Stimulated activated CD4-positive, alpha-beta T cell treated with anti-CD3 and anti-CD28 coated beads, Interleukin-1b, Interleukin-23, amount 100 ng/mL, for 4 hours (primary cell): ENCODE measurements at regions not wholly inside any gene's neighbourhood (a gene's known extent, or its start where the extent isn't known, plus 50 kb on each side); places are given as distances from the start of the nearest gene placed in this dataset.
"Not testable (repeated sequence)": the region's sequence is repeated elsewhere in the genome, so short reads cannot be mapped to it uniquely, and the experiment has no call there.

Experiments used
- DNase-seq, 2 donors: peaks; one replicate each; pipeline ENCODE4 v3.0.0-alpha.2; 2020; ENCODE audit warnings: low read depth in 2 of 2

DNA sequence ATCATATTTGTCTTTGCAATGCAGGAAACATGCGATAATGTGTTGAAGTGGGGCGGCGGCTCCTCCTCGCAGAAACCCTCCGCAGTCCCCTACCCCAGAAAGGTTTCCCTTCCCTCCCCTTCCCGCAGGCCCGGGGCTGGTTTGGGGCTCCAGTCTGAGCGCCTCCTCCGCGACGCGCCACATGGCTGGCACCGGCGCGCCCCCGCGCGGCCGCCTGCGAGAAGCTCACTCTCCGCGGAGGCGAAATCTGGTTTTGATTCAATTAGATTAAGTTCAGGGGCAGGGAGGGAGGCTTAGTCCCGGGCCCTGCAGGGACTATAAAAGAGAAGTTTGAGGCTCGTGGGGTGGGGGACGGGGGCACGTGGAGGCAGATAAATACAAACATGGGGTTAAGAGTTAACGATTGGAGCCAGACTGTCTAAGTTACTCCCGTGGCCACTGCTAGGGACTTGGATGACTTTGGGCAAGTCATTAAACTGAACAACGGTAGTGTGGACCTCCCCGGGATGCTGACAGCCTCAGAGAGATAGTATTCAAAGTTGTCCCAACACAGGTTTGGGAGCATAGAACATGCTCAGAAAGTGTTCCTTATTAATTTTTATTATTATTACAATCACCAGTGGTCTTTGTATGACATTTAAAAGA, 69.4 kb downstream of the MSX2 start:
- peak; percentile 1 to 31 for DNase-seq

DNA sequence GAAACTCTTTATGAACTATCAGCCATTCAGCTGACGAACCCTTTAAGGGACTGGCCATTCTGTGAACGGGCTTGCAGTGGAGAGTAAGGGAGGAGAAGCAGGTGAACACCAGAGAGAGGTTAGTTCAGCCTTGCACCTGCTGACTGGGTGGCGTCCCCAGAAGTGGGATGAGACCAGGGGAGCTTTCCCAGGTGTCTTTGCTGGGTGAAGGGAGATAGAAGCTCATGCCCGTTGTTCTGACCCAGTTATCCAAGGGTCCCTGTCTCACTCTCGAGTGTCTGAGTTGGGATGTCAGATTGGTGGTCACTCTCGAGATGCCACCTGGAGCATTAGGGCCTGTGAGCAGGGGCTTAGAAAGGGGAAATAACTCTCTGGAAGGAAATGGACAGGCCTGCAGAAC, 68.7 kb downstream of the MSX2 start:
- DNase-seq, result no peak

DNA sequence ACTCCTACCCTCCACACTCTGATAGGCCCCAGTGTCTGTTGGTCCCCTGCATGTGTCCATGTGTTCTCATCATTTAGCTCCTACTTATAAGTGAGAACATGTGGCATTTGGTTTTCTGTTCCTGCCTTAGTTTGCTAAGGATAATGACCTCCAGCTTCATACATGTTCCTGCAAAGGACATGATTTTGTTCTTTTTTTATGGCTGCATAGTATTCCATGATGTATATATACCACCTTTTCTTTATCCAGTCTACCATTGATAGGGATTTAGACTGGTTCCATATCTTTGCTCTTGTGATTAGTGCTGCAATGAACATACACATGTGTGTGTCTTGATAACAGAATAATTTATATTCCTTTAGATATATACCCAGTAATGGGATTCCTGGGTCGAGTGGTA, 67.9 kb downstream of the MSX2 start:
- not testable (repeated sequence) for DNase-seq

DNA sequence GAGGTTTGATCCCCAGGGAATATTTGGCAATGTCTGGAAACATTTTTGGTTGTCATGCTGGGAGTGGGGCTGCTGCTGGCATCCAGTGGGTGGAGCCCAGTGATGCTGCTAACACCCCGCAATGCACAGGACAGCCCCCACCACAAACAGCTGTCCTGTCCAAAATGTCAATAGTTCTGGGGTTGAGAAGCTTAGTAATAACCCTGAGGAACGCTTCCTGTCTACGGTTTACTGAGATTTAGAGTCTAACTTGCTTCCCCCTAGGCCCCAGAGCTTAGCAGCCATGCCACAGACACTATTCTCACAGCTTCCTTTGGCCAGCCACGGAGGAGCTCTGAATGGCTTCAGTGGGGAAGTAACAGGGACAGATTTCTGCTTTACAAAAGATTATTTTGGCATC, 66.5 kb downstream of the MSX2 start:
- no peak for DNase-seq

DNA sequence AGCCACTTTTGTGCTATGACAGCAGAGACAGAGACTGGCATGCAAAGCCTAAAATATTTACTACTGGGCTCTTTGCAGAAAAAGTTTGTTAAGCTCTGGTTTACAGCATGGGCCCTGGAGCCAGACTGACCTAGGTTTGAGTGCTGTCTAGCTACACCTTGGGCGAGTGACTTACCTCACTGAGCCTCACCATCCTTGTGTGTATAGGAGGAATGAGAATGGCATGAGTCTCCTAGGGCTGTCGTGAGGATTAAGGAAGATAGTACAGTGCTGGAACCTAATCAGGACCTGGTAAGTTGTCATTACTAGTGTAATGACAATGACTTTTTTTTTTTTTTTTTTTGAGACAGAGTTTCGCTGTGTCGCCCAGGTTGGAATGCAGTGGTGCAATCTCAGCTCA, 65.2 kb downstream of the MSX2 start:
- DNase-seq, result no peak

DNA sequence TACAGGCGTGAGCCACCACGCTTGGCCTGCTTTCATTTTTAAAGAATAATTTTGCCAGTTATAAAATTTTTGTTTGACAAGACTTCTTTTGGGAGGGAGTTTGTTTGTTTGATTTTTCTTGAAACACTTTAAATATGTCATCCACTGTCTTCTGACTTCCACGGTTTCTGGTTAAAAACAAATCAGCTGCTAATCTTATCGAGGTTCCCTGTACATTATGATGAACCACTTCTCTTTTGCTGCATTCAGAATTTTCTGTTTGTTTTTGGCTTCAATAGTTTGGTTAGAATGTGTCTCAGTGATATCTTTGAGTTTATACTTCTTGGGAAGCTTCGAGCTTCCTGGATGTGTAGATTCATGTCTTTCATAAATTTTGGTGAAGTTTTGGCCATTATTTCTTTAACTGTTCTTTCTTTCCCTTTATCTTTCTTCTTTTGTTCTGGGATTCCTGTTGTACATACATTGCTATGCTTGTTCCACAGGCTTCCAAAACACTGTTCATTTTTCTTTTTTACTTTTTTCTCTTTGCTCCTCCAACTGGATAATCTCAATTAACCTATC, 60.8 kb downstream of the MSX2 start:
- DNase-seq, result no peak
